ENCODE measurements at regions not wholly inside any gene's neighbourhood (a gene's known extent, or its start where the extent isn't known, plus 50 kb on each side); places are given as distances from the start of the nearest gene placed in this dataset.
A peak's percentile ranks its signal among the peaks of the same experiment; 100 is the strongest.

- Histone ChIP-seq H3K36me3 (ENCODE audit: insufficient read depth, low read length) (no peaks in the 10 kb centered on the region), H2AFZ (ENCODE audit: low read length) (peak overlapping the region; percentile 7), H3K79me2 (ENCODE audit: insufficient read depth, low read length) (no peaks in the 10 kb centered on the region), H3K27ac (ENCODE audit: low read depth, low read length) (no peak overlapping the region), H3K27me3 (ENCODE audit: insufficient read depth, low read length) (no peaks in the 10 kb centered on the region), H3K4me3 (ENCODE audit: insufficient read depth, low read length) (peak overlapping the region; percentile 29), H3K4me1 (ENCODE audit: insufficient read depth, low read length) (peaks cover 19% of the 10 kb centered on the region), H3K9me3 (ENCODE audit: low read depth, low read length) (no peaks in the 10 kb centered on the region), H4K20me1 (ENCODE audit: insufficient read depth, low read length) (no peaks in the 10 kb centered on the region), H3K4me2 (ENCODE audit: insufficient read depth, low read length) (peak overlapping the region; percentile 59)
- DNase-seq (ENCODE audit: insufficient read length, low spot score, missing footprints), result no peak
- TF ChIP-seq CTCF (IDR thresholded peaks at IDR 0.05; ENCODE audit: extremely low read depth, low read depth, low read length), result no peak
These were observed 138.9 kb upstream of the MID1 start for GRCh38 chrX:10759141-10759799.

GRCh38 chrX:10761447-10761846, 141.1 kb upstream of the MID1 start:
- DNase-seq (ENCODE audit: insufficient read length, low spot score, missing footprints), result no peak
- no peak overlapping the region for H2AFZ ChIP-seq (ENCODE audit: low read length)
- H3K4me2 ChIP-seq (ENCODE audit: insufficient read depth, low read length), result no peak overlapping the region
- H4K20me1 ChIP-seq (ENCODE audit: insufficient read depth, low read length), result no peaks in the 10 kb centered on the region
- H3K36me3 ChIP-seq (ENCODE audit: insufficient read depth, low read length), result no peaks in the 10 kb centered on the region
- H3K79me2 ChIP-seq (ENCODE audit: insufficient read depth, low read length), result no peaks in the 10 kb centered on the region
- no peaks in the 10 kb centered on the region for H3K27me3 ChIP-seq (ENCODE audit: insufficient read depth, low read length)
- no peak for TF ChIP-seq CTCF (IDR thresholded peaks at IDR 0.05; ENCODE audit: extremely low read depth, low read depth, low read length)
- H3K9me3 ChIP-seq (ENCODE audit: low read depth, low read length), result no peaks in the 10 kb centered on the region
- peaks cover 8% of the 10 kb centered on the region for H3K4me1 ChIP-seq (ENCODE audit: insufficient read depth, low read length)
- no peak overlapping the region for H3K27ac ChIP-seq (ENCODE audit: low read depth, low read length)
- no peak overlapping the region for H3K4me3 ChIP-seq (ENCODE audit: insufficient read depth, low read length)

- TF ChIP-seq CTCF (IDR thresholded peaks at IDR 0.05; ENCODE audit: extremely low read depth, low read depth, low read length), result peak; percentile 54
- no peaks in the 10 kb centered on the region for H3K36me3 ChIP-seq (ENCODE audit: insufficient read depth, low read length)
- no peaks in the 10 kb centered on the region for H3K27me3 ChIP-seq (ENCODE audit: insufficient read depth, low read length)
- peak overlapping the region; percentile 56 for H3K4me3 ChIP-seq (ENCODE audit: insufficient read depth, low read length)
- no peaks in the 10 kb centered on the region for H4K20me1 ChIP-seq (ENCODE audit: insufficient read depth, low read length)
- H3K79me2 ChIP-seq (ENCODE audit: insufficient read depth, low read length), result no peaks in the 10 kb centered on the region
- peaks cover 16% of the 10 kb centered on the region for H3K4me1 ChIP-seq (ENCODE audit: insufficient read depth, low read length)
- H3K4me2 ChIP-seq (ENCODE audit: insufficient read depth, low read length), result peak overlapping the region; percentile 83
- no peaks in the 10 kb centered on the region for H3K9me3 ChIP-seq (ENCODE audit: low read depth, low read length)
- DNase-seq (ENCODE audit: insufficient read length, low spot score, missing footprints), result no peak
- H2AFZ ChIP-seq (ENCODE audit: low read length), result peak overlapping the region; percentile 73
- peak overlapping the region; percentile 70 for H3K27ac ChIP-seq (ENCODE audit: low read depth, low read length)
These were observed 148.8 kb upstream of the MID1 start for GRCh38 chrX:10769195-10769594.

- no peak for TF ChIP-seq CTCF (IDR thresholded peaks at IDR 0.05; ENCODE audit: extremely low read depth, low read depth, low read length)
- Histone ChIP-seq H3K4me1 (ENCODE audit: insufficient read depth, low read length) (peaks cover 16% of the 10 kb centered on the region), H3K27ac (ENCODE audit: low read depth, low read length) (peak overlapping the region; percentile 70), H2AFZ (ENCODE audit: low read length) (peak overlapping the region; percentile 73), H3K9me3 (ENCODE audit: low read depth, low read length) (no peaks in the 10 kb centered on the region), H3K36me3 (ENCODE audit: insufficient read depth, low read length) (no peaks in the 10 kb centered on the region), H3K4me2 (ENCODE audit: insufficient read depth, low read length) (peak overlapping the region; percentile 83), H3K27me3 (ENCODE audit: insufficient read depth, low read length) (no peaks in the 10 kb centered on the region), H4K20me1 (ENCODE audit: insufficient read depth, low read length) (no peaks in the 10 kb centered on the region), H3K79me2 (ENCODE audit: insufficient read depth, low read length) (no peaks in the 10 kb centered on the region), H3K4me3 (ENCODE audit: insufficient read depth, low read length) (peak overlapping the region; percentile 56)
- DNase-seq (ENCODE audit: insufficient read length, low spot score, missing footprints), result no peak
These were observed 149.6 kb upstream of the MID1 start for GRCh38 chrX:10769696-10770619.
